Esophagus muscularis mucosa (tissue), 4 donors: ENCODE measurements at regions not wholly inside any gene's neighbourhood (a gene's known extent, or its start where the extent isn't known, plus 50 kb on each side); places are given as distances from the start of the nearest gene placed in this dataset.

Source experiments
- DNase-seq: peaks from one replicate; pipeline ENCODE4 v3.0.0-alpha.2; 2017; ENCODE audit errors: extremely low spot score
- H3K27ac ChIP-seq, 4 donors: fragments of 200-600 bp; sonication (generic); replicated peaks in 1 of 4; 1 replicate in 3 of 4; 2 replicates in 1 of 4; pipeline ENCODE4 v1.5.1; 2016 to 2019; ENCODE audit warnings: mild to moderate bottlenecking in 1 of 4
- H3K27me3 ChIP-seq, 4 donors: fragments of 200-600 bp; sonication (generic); one replicate each; pipeline versions ENCODE4 v1.5.1 to v1.6.0; 2016 to 2019
- H3K36me3 ChIP-seq, 4 donors: fragments of 200-600 bp; sonication (generic); one replicate each; pipeline ENCODE4 v1.5.1; 2016 to 2019
- H3K4me1 ChIP-seq, 4 donors: fragments of 200-600 bp; sonication (generic); one replicate each; pipeline ENCODE4 v1.5.1; 2016 to 2019
- H3K4me3 ChIP-seq, 4 donors: fragments of 200-600 bp; sonication (generic); 1 replicate in 2 of 4; 2 replicates in 2 of 4; pipeline ENCODE4 v1.5.1; 2016 to 2019; ENCODE audit warnings: mild to moderate bottlenecking in 4 of 4, moderate library complexity in 1 of 4
- H3K9me3 ChIP-seq, 4 donors: fragments of 200-600 bp; sonication (generic); 1 replicate in 3 of 4; 2 replicates in 1 of 4; pipeline ENCODE4 v1.5.1; 2016 to 2019
- EP300 ChIP-seq: sonication (generic); formaldehyde crosslinking; IDR thresholded peaks from one replicate; pipeline ENCODE4 v1.6.1; 2017; ENCODE audit warnings: antibody characterized with exemption
- POLR2A ChIP-seq: fragments of 450-650 bp; IDR thresholded peaks from one replicate; pipeline ENCODE4 v1.6.1; 2017; ENCODE audit warnings: antibody characterized with exemption, moderate library complexity, mild to moderate bottlenecking, low read depth
- POLR2AphosphoS5 ChIP-seq, 2 donors: sonication (generic); formaldehyde crosslinking; IDR thresholded peaks; one replicate each; pipeline ENCODE4 v1.6.1; 2017; ENCODE audit warnings: antibody characterized with exemption in 2 of 2
- whole genome bisulfite sequencing: methylation state at CpG from one replicate; pipeline ENCODE4 v1.1.5; 2018; 5-methylcytosine and 5-hydroxymethylcytosine counted together
- intact Hi-C: fragments of 100-400 bp; cut with DNase I; formaldehyde crosslinking; loops from one replicate; pipeline ENCODE4 v1.15.1; 2023
- TF ChIP-seq, protein P1 (sequence below), 3 experiments: fragments of 200-600 bp in 2 of 3; fragments of 450-650 bp in 1 of 3; sonication (generic) in 2 of 3; IDR thresholded peaks; one replicate each; pipeline ENCODE4 v1.5.1; 2017 to 2019; ENCODE audit warnings: antibody characterized with exemption in 3 of 3, mild to moderate bottlenecking in 2 of 3, moderate library complexity in 1 of 3

DNA sequence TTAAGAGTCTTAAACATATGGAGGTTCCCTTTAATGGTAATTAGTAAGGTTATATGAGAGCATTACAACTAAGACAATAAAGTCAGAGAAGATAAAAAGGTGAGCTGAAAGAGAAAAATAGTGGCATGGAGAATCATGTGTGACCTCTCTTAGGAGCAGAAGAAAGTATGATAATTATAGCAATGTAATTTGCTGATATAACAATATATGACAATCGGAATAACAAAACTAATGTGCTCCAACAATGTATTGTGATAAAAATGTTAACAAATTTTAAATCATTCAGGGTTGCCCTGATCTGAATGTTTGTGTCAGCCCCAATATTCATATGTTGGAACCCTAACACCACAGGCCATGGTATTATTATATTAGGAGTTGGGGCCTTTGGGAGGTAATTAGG is 269.6 kb upstream of the PPFIA2 start:
- H3K27me3 ChIP-seq = no peaks in the 10 kb centered on the region
- TF ChIP-seq EP300 = no peak
- H3K9me3 ChIP-seq = no peaks in the 10 kb centered on the region
- no peaks in the 10 kb centered on the region for H3K36me3 ChIP-seq
- no peak for DNase-seq
- 87% methylated on average over 1 of the region's 1 CpG for WGBS
- no peak overlapping the region for H3K4me3 ChIP-seq
- intact Hi-C loops = no loop called here
- no peak overlapping the region for H3K27ac ChIP-seq
- H3K4me1 ChIP-seq = no peaks in the 10 kb centered on the region

DNA sequence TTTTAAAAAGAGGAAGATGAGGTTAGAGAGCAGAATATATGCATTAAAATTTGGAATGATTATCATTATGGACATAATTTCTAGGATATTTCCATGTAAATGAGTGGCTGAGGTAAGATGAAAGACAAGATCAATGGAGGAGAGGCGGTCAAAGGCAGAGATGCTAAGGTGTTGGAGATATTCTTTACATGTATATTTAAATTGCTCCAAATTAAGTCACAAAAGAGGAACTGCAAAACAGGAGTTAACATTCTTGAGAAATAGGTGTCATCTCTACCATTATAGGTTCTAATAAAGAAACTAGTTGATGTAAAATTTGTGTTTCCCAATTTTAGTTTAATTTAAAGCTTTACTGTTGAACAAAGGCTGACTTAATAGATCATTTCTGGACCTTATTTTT is 268.5 kb upstream of the PPFIA2 start:
- Histone ChIP-seq H3K36me3 (no peaks in the 10 kb centered on the region), H3K4me1 (no peaks in the 10 kb centered on the region), H3K9me3 (no peaks in the 10 kb centered on the region), H3K4me3 (no peak overlapping the region), H3K27me3 (no peaks in the 10 kb centered on the region), H3K27ac (no peak overlapping the region)
- TF ChIP-seq, protein P1, sequence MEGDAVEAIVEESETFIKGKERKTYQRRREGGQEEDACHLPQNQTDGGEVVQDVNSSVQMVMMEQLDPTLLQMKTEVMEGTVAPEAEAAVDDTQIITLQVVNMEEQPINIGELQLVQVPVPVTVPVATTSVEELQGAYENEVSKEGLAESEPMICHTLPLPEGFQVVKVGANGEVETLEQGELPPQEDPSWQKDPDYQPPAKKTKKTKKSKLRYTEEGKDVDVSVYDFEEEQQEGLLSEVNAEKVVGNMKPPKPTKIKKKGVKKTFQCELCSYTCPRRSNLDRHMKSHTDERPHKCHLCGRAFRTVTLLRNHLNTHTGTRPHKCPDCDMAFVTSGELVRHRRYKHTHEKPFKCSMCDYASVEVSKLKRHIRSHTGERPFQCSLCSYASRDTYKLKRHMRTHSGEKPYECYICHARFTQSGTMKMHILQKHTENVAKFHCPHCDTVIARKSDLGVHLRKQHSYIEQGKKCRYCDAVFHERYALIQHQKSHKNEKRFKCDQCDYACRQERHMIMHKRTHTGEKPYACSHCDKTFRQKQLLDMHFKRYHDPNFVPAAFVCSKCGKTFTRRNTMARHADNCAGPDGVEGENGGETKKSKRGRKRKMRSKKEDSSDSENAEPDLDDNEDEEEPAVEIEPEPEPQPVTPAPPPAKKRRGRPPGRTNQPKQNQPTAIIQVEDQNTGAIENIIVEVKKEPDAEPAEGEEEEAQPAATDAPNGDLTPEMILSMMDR (IDR thresholded peaks at IDR 0.05) = no peak
- TF ChIP-seq EP300 (no peak), POLR2AphosphoS5 (IDR thresholded peaks at IDR 0.05) (no peak), POLR2A (no peak)
- 84% methylated on average over 1 of the region's 1 CpG for WGBS
- intact Hi-C loops = no loop called here
- DNase-seq = no peak

DNA sequence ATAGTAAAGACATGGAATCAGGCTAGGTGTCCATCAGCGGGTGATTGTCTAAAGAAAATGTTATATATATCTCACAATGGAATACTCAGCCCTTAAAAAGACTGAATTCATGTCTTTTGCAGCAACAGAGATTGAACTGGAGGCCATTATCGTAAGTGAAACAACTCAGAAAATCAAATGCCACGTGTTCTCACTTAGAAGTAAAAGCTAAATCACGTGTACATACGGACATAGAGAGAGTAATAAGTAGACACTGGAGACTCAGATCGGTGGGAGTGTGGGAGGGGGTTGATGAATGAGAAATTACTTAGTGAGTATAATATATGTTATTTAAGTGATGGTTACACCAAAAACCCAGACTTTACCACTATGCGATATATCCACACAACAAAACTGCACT is 266.3 kb upstream of the PPFIA2 start:
- DNase-seq = no peak
- intact Hi-C loops = no loop called here
- Histone ChIP-seq H3K4me3 (no peak overlapping the region), H3K36me3 (no peaks in the 10 kb centered on the region), H3K4me1 (no peaks in the 10 kb centered on the region), H3K9me3 (no peaks in the 10 kb centered on the region), H3K27ac (no peak overlapping the region), H3K27me3 (no peaks in the 10 kb centered on the region)
- 82% methylated on average over 7 of the region's 7 CpGs for WGBS
- TF ChIP-seq, protein P1 (IDR thresholded peaks at IDR 0.05) = no peak
- TF ChIP-seq POLR2AphosphoS5 (IDR thresholded peaks at IDR 0.05) = no peak
- no peak for TF ChIP-seq POLR2A
- no peak for TF ChIP-seq EP300

DNA sequence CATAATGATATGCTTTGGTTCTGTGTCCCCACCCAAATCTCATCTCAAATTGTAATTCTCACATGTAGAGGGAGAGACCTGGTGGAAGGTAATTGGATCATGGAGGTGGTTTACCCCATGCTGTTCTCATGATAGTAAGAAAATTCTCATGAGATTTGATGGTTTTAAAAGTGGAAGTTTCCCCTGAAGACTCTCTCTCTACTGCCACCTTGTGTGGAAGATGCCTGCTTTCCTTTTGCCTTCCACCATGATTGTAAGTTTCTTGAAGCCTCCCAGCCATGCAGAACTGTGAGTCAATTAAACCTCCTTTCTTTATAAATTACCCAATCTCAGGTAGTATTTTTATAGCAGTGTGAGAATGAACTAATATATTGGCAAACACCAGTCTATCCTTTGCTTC is 260.4 kb upstream of the PPFIA2 start:
- TF ChIP-seq POLR2AphosphoS5 (IDR thresholded peaks at IDR 0.05) (no peak), EP300 (no peak), POLR2A (no peak)
- TF ChIP-seq, protein P1 (IDR thresholded peaks at IDR 0.05) = peak in 2 of 3 experiments; percentile 15 to 40
- no peaks in the 10 kb centered on the region for H3K27me3 ChIP-seq
- no peak overlapping the region for H3K27ac ChIP-seq
- no peak overlapping the region for H3K4me3 ChIP-seq
- H3K9me3 ChIP-seq = no peaks in the 10 kb centered on the region
- intact Hi-C loops = no loop called here
- no peaks in the 10 kb centered on the region for H3K4me1 ChIP-seq
- DNase-seq = no peak
- H3K36me3 ChIP-seq = no peaks in the 10 kb centered on the region

DNA sequence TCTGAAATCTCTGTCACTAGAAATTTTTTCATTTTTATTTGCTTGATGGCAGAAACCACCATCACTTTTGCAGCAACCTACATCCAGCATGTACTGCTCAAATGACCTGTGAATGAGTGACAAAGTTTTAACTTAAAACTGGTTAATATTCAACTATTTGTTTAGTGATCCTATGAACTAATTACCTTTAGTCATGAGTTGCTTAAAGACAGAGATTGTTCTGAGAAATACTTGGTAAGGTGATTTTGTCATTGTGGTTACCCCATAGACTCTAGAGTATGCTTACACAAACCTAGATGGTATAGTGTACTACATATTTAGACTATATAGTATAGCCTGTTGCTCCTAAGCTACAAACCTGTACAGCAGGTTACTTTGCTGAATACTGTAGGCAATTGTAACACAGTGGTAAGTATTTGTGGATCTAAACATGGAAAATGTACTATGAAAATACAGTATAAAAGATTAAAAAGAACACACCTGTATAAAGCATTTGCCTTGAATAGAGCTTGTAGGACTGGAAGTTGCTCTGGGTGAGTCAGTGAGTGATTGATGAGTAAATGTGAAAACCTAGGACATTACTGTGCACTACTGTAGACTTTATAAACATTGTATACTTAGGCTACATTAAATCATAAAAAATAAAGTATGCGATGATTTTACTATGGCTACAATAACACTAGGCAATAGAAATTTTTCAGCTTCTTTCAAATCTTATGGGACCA is 256.6 kb upstream of the PPFIA2 start:
- DNase-seq = no peak
- no peak overlapping the region for H3K4me3 ChIP-seq
- no peaks in the 10 kb centered on the region for H3K9me3 ChIP-seq
- no peaks in the 10 kb centered on the region for H3K27me3 ChIP-seq
- TF ChIP-seq, protein P1 (IDR thresholded peaks at IDR 0.05) = no peak
- TF ChIP-seq EP300 (no peak), POLR2A (no peak), POLR2AphosphoS5 (IDR thresholded peaks at IDR 0.05) (no peak)
- no peaks in the 10 kb centered on the region for H3K4me1 ChIP-seq
- 88% methylated on average over 1 of the region's 1 CpG for WGBS
- intact Hi-C loops = no loop called here
- H3K27ac ChIP-seq = no peak overlapping the region
- H3K36me3 ChIP-seq = no peaks in the 10 kb centered on the region
